ENCODE measurements at regions not wholly inside any gene's neighbourhood (a gene's known extent, or its start where the extent isn't known, plus 50 kb on each side); places are given as distances from the start of the nearest gene placed in this dataset.
"Not testable (repeated sequence)": the region's sequence is repeated elsewhere in the genome, so short reads cannot be mapped to it uniquely, and the experiment has no call there.

DNA sequence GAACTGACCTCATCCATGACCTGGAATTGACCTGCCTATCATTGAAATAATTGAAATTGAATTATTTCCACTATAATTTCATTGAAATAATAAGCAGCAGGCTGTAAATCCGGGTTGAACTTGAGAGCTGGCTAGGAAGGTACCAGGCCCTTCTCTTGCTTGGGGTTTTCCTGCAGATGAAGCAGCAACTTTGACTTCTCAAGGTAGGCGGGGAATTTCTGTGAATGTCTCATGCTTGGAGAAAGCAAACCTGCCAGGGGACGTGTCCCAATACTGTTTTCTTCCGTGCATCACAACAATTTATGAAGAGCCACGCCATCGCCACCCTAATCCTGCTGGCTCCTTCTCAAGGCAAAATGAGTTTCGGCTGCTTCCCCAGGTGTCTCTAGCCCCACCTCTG lies 97.5 kb upstream of the XYLT1 start:
- no peak for DNase-seq

GRCh38 chr16:17567455-17567854 lies 96.7 kb upstream of the XYLT1 start:
- DNase-seq = no peak

GRCh38 chr16:17566656-17567450 lies 96.1 kb upstream of the XYLT1 start:
- no peak for DNase-seq

GRCh38 chr16:17566075-17566474 lies 95.3 kb upstream of the XYLT1 start:
- no peak for DNase-seq

- no peak for DNase-seq
These were observed 94.8 kb upstream of the XYLT1 start for GRCh38 chr16:17565605-17566004.

GRCh38 chr16:17564856-17565255 lies 94.1 kb upstream of the XYLT1 start:
- no peak for DNase-seq

- DNase-seq = no peak
These were observed 92.7 kb upstream of the XYLT1 start for GRCh38 chr16:17563323-17564091.

- DNase-seq = no peak
These were observed 90.3 kb upstream of the XYLT1 start for GRCh38 chr16:17561056-17561455.

GRCh38 chr16:17560548-17560947 lies 89.8 kb upstream of the XYLT1 start:
- DNase-seq = no peak

GRCh38 chr16:17559394-17559793 lies 88.6 kb upstream of the XYLT1 start:
- no peak for DNase-seq

GRCh38 chr16:17557949-17558348 lies 87.2 kb upstream of the XYLT1 start:
- no peak for DNase-seq

- DNase-seq = no peak
These were observed 86.7 kb upstream of the XYLT1 start for GRCh38 chr16:17557480-17557879.

- DNase-seq = no peak
These were observed 85.7 kb upstream of the XYLT1 start for GRCh38 chr16:17556276-17557052.

GRCh38 chr16:17555176-17555575 lies 84.4 kb upstream of the XYLT1 start:
- no peak for DNase-seq

GRCh38 chr16:17552351-17552750 lies 81.6 kb upstream of the XYLT1 start:
- no peak for DNase-seq

DNA sequence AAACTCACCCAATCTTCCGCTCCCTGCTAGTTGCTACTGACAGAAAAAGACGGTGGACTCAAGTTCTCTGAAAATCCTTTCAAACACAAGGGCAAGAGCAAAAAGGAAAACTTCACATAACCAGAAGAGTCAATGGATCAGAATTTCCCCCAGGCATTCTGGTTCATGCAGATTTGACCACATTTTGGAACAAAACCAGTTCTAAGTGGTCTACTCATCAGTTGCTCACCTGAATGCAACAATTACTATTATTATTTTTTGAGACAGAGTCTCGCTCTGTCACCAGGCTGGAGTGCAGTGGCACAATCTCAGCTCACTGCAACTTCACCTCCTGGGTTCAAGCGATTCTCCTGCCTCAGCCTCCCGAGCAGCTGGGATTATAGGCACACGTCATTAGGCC lies 80.9 kb upstream of the XYLT1 start:
- DNase-seq = not testable (repeated sequence)

DNA sequence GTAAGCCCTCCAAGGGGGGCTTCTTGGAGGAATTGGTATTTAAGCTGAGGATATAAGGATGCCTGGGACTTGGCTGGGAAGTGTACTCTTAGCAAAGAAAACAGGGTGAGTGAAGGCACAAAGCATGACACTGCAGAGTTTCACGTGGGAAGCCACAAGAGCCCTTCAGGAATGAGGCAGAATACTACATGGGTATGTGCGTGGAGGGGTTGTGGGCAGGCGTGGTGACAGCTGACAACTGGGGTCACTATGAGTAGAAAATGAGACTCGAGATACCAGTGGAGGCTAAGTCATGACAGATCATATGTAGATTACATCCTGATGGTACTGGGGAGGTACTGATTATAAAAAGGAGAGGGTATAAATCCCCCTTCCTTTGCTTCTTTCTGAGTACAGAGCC lies 78.1 kb upstream of the XYLT1 start:
- no peak for DNase-seq

GRCh38 chr16:17544785-17545184 lies 74.0 kb upstream of the XYLT1 start:
- no peak for DNase-seq

DNA sequence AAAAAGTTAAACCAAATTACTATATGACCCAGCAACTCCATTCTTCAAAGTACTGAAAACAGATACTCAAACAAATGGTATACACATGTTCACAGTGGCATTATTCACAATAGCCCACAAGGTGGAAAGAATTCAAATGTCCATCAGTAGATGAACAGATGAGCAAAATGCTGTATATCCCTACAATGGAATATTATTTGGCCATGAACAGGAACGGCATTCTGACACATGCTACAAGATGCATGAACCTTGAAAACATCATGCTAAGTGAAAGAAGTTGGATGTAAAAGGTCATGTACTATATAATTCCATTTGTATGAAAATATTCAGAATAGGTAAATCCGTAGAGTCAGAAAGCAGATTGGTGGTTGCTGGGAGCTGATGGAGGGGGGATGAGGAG lies 73.5 kb upstream of the XYLT1 start:
- DNase-seq = no peak

GRCh38 chr16:17543073-17543472 lies 72.3 kb upstream of the XYLT1 start:
- no peak for DNase-seq

GRCh38 chr16:17541324-17541723 lies 70.6 kb upstream of the XYLT1 start:
- no peak for DNase-seq

GRCh38 chr16:17538927-17539326 lies 68.2 kb upstream of the XYLT1 start:
- DNase-seq = no peak

DNA sequence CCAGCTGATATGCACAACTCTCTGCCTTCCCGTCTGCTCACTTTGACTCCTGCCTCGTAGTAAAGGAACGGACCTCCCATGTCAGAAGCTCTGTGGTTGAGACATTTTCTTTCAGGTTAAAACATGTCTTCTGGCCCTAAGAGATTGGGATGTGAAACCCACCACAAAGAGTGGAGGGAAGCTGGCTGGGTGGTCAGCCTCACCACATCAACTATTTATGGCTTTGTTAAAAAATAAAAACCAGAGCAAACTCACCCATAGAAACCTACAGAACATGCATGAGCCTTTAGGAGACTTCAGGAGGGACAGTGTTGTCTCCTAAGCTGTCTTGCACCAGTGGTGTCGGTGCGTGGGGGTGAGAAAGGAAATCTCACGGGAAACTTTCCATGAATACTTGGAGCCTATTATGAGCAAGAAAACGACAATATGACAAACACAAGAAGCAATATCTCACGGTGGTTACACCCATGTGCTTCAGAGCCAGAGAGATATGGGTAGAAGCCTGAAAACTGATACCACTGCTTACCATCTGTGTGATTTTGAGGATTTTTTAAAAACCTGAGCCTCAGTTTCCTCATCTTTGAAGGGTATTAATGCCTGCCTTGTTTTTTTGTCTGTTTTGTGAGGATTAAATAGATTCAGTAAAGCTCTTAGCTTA lies 61.7 kb upstream of the XYLT1 start:
- DNase-seq = no peak

Data from activated CD4-positive, alpha-beta T cell treated with anti-CD3 and anti-CD28 coated beads for 1 hour (primary cell).